B cell (primary cell): ENCODE measurements at regions not wholly inside any gene's neighbourhood (a gene's known extent, or its start where the extent isn't known, plus 50 kb on each side); places are given as distances from the start of the nearest gene placed in this dataset.

ENCODE experiments used
- CTCF ChIP-seq: fragments of 200-600 bp; IDR thresholded peaks from one replicate; pipeline ENCODE4 v1.8.0; 2022; ENCODE audit warnings: antibody characterized with exemption, mild to moderate bottlenecking
- EZH2 ChIP-seq: IDR thresholded peaks from 2 replicates; pipeline ENCODE4 v1.6.1; 2012; ENCODE audit warnings: borderline replicate concordance, low read depth, mild to moderate bottlenecking, moderate library complexity, low read length; ENCODE audit not compliant: insufficient read depth, poor library complexity, severe bottlenecking

- TF ChIP-seq CTCF (no peak), EZH2 (no peak)
These were observed 183.2 kb downstream of the TLR4 start for GRCh38 chr9:117887383-117887782.
